KMS-11 (cell line): ENCODE measurements at regions not wholly inside any gene's neighbourhood (a gene's known extent, or its start where the extent isn't known, plus 50 kb on each side); places are given as distances from the start of the nearest gene placed in this dataset.

Experiments used
- H2AFZ ChIP-seq: fragments of 200-600 bp; sonication (generic); 2 replicates; pipeline ENCODE4 v1.6.1; 2016; ENCODE audit warnings: antibody characterized with exemption, mixed run types, low read depth
- H3K27ac ChIP-seq: fragments of 200-600 bp; sonication (generic); 2 replicates; pipeline ENCODE4 v1.6.1; 2016; ENCODE audit warnings: mild to moderate bottlenecking, mixed run types
- H3K27me3 ChIP-seq: fragments of 200-600 bp; sonication (generic); 2 replicates; pipeline ENCODE4 v1.6.1; 2017; ENCODE audit warnings: mild to moderate bottlenecking, low read depth, mixed run types, moderate library complexity; ENCODE audit not compliant: insufficient read depth
- H3K36me3 ChIP-seq: fragments of 200-600 bp; sonication (generic); 2 replicates; pipeline ENCODE4 v1.6.1; 2017; ENCODE audit warnings: mild to moderate bottlenecking, mixed run types; ENCODE audit not compliant: insufficient read depth
- H3K4me1 ChIP-seq: fragments of 200-600 bp; sonication (generic); 2 replicates; pipeline ENCODE4 v1.6.1; 2016; ENCODE audit warnings: mild to moderate bottlenecking, low read depth, mixed run types; ENCODE audit not compliant: poor library complexity, severe bottlenecking
- H3K4me2 ChIP-seq: fragments of 200-600 bp; sonication (generic); 2 replicates; pipeline ENCODE4 v1.7.0; 2016; ENCODE audit warnings: mild to moderate bottlenecking, mixed run types
- H3K4me3 ChIP-seq: fragments of 200-600 bp; sonication (generic); IDR thresholded peaks from 2 replicates; pipeline ENCODE4 v1.6.1; 2017; ENCODE audit warnings: low read depth, low read length, mixed read lengths; ENCODE audit not compliant: insufficient read depth
- H3K79me2 ChIP-seq: fragments of 200-600 bp; sonication (generic); 2 replicates; pipeline ENCODE4 v1.6.1; 2016; ENCODE audit warnings: low read depth, mixed run types; ENCODE audit not compliant: insufficient read depth
- H3K9ac ChIP-seq: fragments of 200-600 bp; sonication (generic); 2 replicates; pipeline ENCODE4 v1.6.1; 2016; ENCODE audit warnings: mild to moderate bottlenecking, mixed run types
- H4K20me1 ChIP-seq: fragments of 200-600 bp; sonication (generic); 2 replicates; pipeline ENCODE4 v1.6.1; 2016; ENCODE audit warnings: mild to moderate bottlenecking, mixed run types; ENCODE audit not compliant: insufficient read depth
- TF ChIP-seq, protein P1 (sequence below): fragments of 200-600 bp; sonication (generic); conservative IDR thresholded peaks from 2 replicates; pipeline ENCODE4 v1.6.1; 2017; ENCODE audit warnings: low read depth, mild to moderate bottlenecking, antibody characterized with exemption, low read length, moderate library complexity, mixed read lengths

DNA sequence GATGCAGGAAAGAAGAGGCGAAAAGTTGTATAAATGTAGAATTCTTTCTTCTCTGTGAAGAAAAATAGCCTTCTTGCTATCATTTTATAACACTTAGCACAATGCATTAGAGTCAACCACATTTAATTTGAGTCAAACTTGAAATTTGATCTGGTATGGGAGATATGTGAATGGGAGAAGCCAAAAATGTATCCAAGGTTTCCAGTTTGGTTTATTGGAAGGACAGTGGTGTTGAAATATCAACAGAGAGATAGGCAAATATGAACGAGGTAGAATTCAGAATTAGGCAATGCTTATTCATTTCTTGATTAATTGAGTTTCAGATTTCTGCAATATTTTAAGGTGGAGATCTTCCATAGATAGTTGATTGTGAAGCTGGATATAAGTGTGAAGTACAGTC, 991.9 kb upstream of the CHAC2 start:
- no peaks in the 10 kb centered on the region for H3K79me2 ChIP-seq
- H3K4me1 ChIP-seq: no peaks in the 10 kb centered on the region
- no peaks in the 10 kb centered on the region for H3K27me3 ChIP-seq
- no peak overlapping the region for H2AFZ ChIP-seq
- H4K20me1 ChIP-seq: no peaks in the 10 kb centered on the region
- H3K4me3 ChIP-seq: no peak overlapping the region
- H3K4me2 ChIP-seq: no peak overlapping the region
- no peaks in the 10 kb centered on the region for H3K36me3 ChIP-seq
- TF ChIP-seq, protein P1, sequence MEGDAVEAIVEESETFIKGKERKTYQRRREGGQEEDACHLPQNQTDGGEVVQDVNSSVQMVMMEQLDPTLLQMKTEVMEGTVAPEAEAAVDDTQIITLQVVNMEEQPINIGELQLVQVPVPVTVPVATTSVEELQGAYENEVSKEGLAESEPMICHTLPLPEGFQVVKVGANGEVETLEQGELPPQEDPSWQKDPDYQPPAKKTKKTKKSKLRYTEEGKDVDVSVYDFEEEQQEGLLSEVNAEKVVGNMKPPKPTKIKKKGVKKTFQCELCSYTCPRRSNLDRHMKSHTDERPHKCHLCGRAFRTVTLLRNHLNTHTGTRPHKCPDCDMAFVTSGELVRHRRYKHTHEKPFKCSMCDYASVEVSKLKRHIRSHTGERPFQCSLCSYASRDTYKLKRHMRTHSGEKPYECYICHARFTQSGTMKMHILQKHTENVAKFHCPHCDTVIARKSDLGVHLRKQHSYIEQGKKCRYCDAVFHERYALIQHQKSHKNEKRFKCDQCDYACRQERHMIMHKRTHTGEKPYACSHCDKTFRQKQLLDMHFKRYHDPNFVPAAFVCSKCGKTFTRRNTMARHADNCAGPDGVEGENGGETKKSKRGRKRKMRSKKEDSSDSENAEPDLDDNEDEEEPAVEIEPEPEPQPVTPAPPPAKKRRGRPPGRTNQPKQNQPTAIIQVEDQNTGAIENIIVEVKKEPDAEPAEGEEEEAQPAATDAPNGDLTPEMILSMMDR: no peak
- no peak overlapping the region for H3K9ac ChIP-seq
- no peak overlapping the region for H3K27ac ChIP-seq

DNA sequence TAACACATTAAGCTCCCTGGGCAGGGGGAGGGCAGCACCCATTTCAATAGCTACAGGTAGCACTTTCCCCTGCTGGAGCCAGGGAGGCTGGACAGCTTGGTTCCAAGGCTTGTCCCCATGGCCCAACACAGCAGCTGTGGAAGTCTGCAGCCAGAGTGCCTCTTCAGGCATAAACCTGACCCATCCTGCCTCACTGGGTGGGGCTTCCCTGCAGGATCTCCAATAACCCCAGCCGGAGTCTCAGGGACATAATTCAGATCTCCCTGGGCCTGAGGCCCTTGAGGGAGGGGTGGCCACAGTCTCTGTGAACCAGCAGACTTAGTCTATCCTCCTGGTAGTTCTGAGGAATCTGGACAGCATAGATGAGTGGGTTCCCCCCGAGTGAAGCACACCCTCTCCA, 1001.9 kb upstream of the CHAC2 start:
- Histone ChIP-seq H3K9ac (no peak overlapping the region), H2AFZ (no peak overlapping the region)

DNA sequence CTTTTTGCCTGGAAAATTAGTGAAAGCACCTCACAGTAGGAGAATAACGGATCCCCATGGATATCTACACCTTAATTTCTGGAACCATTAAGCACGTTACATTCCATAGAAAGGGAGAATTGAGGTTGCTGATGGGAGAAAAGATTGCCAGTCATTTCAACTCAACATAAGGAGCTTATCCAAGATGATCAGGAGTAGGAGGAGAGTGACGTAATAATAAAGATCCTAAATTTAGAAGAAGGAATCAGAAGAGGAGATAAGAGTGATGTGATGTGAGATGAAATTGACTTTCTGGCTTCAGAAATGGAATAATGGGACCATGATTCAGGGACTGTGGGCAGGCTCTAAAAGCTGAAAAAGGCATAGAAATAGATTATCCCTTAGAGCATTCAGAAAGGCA, 1017.8 kb upstream of the CHAC2 start:
- no peak overlapping the region for H3K27ac ChIP-seq
- no peaks in the 10 kb centered on the region for H3K27me3 ChIP-seq
- no peak overlapping the region for H2AFZ ChIP-seq
- H3K79me2 ChIP-seq: no peaks in the 10 kb centered on the region
- no peaks in the 10 kb centered on the region for H3K36me3 ChIP-seq
- H3K4me1 ChIP-seq: no peaks in the 10 kb centered on the region
- H4K20me1 ChIP-seq: no peaks in the 10 kb centered on the region
- no peak overlapping the region for H3K9ac ChIP-seq
- H3K4me3 ChIP-seq: no peak overlapping the region
- TF ChIP-seq, protein P1: no peak
- H3K4me2 ChIP-seq: no peak overlapping the region

More for the DNA sequence above, 1001.9 kb upstream of the CHAC2 start:
- Histone ChIP-seq H3K79me2 (no peaks in the 10 kb centered on the region), H3K4me3 (no peak overlapping the region), H4K20me1 (no peaks in the 10 kb centered on the region), H3K36me3 (no peaks in the 10 kb centered on the region), H3K27me3 (no peaks in the 10 kb centered on the region), H3K4me1 (no peaks in the 10 kb centered on the region), H3K4me2 (no peak overlapping the region), H3K27ac (no peak overlapping the region)
- TF ChIP-seq, protein P1: no peak

DNA sequence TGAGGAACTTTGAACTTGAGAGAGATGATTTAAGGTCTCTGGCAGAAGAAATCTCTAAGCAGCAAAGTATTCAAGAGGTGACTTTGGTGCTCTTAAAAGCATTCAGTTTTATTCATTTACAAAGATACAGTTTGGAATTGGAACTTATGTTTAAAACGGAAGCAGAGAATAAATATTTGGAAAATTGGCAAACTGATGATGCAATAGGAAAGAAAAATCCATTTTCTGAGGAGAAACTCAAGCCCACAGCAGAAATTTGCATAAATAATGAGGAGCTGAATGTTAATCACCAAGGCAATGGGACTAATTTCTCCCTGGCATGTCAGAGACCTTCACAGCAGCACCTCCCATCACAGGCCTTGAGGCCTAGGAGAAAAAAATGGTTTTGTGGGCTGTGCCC, 1022.5 kb upstream of the CHAC2 start:
- Histone ChIP-seq H3K4me2 (no peak overlapping the region), H3K9ac (no peak overlapping the region), H3K36me3 (no peaks in the 10 kb centered on the region), H3K4me3 (no peak overlapping the region), H3K27ac (no peak overlapping the region), H4K20me1 (no peaks in the 10 kb centered on the region), H3K79me2 (no peaks in the 10 kb centered on the region), H3K27me3 (no peaks in the 10 kb centered on the region), H3K4me1 (no peaks in the 10 kb centered on the region), H2AFZ (no peak overlapping the region)
- TF ChIP-seq, protein P1: no peak

DNA sequence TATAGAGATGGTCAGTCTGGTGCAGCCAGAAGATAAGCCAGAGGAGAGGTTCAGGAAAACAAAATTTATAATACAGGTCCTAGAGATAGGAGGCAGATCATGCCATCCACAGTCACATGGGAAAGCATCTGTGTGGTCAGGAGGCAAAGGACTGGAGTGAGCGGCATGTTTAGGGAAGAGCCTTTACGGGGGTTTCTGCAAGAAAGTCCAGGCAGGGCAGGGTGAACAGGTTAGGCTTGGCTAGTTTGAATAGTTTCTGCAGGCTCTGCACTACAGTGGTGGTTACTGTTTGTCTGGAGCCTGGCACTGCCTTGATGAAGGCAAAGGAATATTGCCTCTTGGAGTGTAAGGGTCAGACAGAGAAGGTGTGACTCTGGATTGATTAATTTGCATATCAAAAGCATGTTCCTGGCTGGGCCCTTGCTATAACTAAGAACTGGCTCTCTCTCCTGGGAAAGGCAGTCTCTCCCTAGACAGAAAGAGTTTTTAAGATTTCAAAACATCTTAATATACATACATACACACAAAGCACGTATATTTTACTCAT, 1034.7 kb upstream of the CHAC2 start:
- no peak overlapping the region for H3K4me3 ChIP-seq
- H3K27ac ChIP-seq: no peak overlapping the region
- H3K4me1 ChIP-seq: no peaks in the 10 kb centered on the region
- H2AFZ ChIP-seq: no peak overlapping the region
- TF ChIP-seq, protein P1: no peak
- H3K27me3 ChIP-seq: no peaks in the 10 kb centered on the region
- no peak overlapping the region for H3K9ac ChIP-seq
- H3K4me2 ChIP-seq: no peak overlapping the region
- H3K79me2 ChIP-seq: no peaks in the 10 kb centered on the region
- no peaks in the 10 kb centered on the region for H3K36me3 ChIP-seq
- H4K20me1 ChIP-seq: no peaks in the 10 kb centered on the region
